ENCODE measurements at regions not wholly inside any gene's neighbourhood (a gene's known extent, or its start where the extent isn't known, plus 50 kb on each side); places are given as distances from the start of the nearest gene placed in this dataset.

GRCh38 chr13:57857945-57858344 is 226.4 kb downstream of the PCDH17 start:
- Histone ChIP-seq H3K4me3 (replicated peaks; ENCODE audit: insufficient read depth, low read length) (no peak overlapping the region), H3K27ac (replicated peaks) (0 out of 2 replicates have a peak overlapping the region, but pooled peaks have one; percentile 15), H3K27me3 (ENCODE audit: insufficient read depth, poor library complexity, severe bottlenecking) (no peaks in the 10 kb centered on the region)
- no peak for TF ChIP-seq REST (IDR thresholded peaks at IDR 0.05; ENCODE audit: insufficient replicate concordance, low read depth)
- TF ChIP-seq GABPA (IDR thresholded peaks at IDR 0.05; ENCODE audit: low read depth) = no peak
- TF ChIP-seq POLR2AphosphoS5 (IDR thresholded peaks at IDR 0.05; ENCODE audit: low read depth) = no peak
- TF ChIP-seq CTCF (IDR thresholded peaks at IDR 0.05; ENCODE audit: insufficient read depth, low read length) = no peak
- TF ChIP-seq SPI1 (IDR thresholded peaks at IDR 0.05; ENCODE audit: borderline replicate concordance, low read depth) = no peak
- DNase-seq (ENCODE audit: low read depth in 1 of 2, low spot score in 1 of 2) = no peak

- Histone ChIP-seq H3K27me3 (ENCODE audit: insufficient read depth, poor library complexity, severe bottlenecking) (no peaks in the 10 kb centered on the region), H3K4me3 (replicated peaks; ENCODE audit: insufficient read depth, low read length) (no peak overlapping the region), H3K27ac (replicated peaks) (no peak overlapping the region)
- TF ChIP-seq SPI1 (IDR thresholded peaks at IDR 0.05; ENCODE audit: borderline replicate concordance, low read depth) (peak; percentile 80), POLR2AphosphoS5 (IDR thresholded peaks at IDR 0.05; ENCODE audit: low read depth) (no peak)
- DNase-seq (ENCODE audit: low read depth in 1 of 2, low spot score in 1 of 2) = peak in 1 of 2 experiments; percentile 58
Measured at GRCh38 chr13:57858376-57858775, 226.8 kb downstream of the PCDH17 start.

GRCh38 chr13:57862879-57863278 is 231.3 kb downstream of the PCDH17 start:
- H3K27me3 ChIP-seq (ENCODE audit: insufficient read depth, poor library complexity, severe bottlenecking) = no peaks in the 10 kb centered on the region
- DNase-seq (ENCODE audit: low read depth in 1 of 2, low spot score in 1 of 2) = no peak
- no peak overlapping the region for H3K27ac ChIP-seq (replicated peaks)
- no peak for TF ChIP-seq POLR2AphosphoS5 (IDR thresholded peaks at IDR 0.05; ENCODE audit: low read depth)
- no peak for TF ChIP-seq GABPA (IDR thresholded peaks at IDR 0.05; ENCODE audit: low read depth)
- TF ChIP-seq REST (IDR thresholded peaks at IDR 0.05; ENCODE audit: insufficient replicate concordance, low read depth) = no peak
- TF ChIP-seq SPI1 (IDR thresholded peaks at IDR 0.05; ENCODE audit: borderline replicate concordance, low read depth) = no peak
- no peak for TF ChIP-seq CTCF (IDR thresholded peaks at IDR 0.05; ENCODE audit: insufficient read depth, low read length)
- H3K4me3 ChIP-seq (replicated peaks; ENCODE audit: insufficient read depth, low read length) = no peak overlapping the region

GRCh38 chr13:57865600-57866294 is 234.2 kb downstream of the PCDH17 start:
- peak overlapping the region; percentile 77 for H3K27ac ChIP-seq (replicated peaks)
- no peaks in the 10 kb centered on the region for H3K27me3 ChIP-seq (ENCODE audit: insufficient read depth, poor library complexity, severe bottlenecking)
- peak; percentile 78 for TF ChIP-seq POLR2AphosphoS5 (IDR thresholded peaks at IDR 0.05; ENCODE audit: low read depth)
- no peak for TF ChIP-seq GABPA (IDR thresholded peaks at IDR 0.05; ENCODE audit: low read depth)
- TF ChIP-seq REST (IDR thresholded peaks at IDR 0.05; ENCODE audit: insufficient replicate concordance, low read depth) = no peak
- DNase-seq (ENCODE audit: low read depth in 1 of 2, low spot score in 1 of 2) = peak; percentile 29 to 97
- H3K4me3 ChIP-seq (replicated peaks; ENCODE audit: insufficient read depth, low read length) = no peak overlapping the region

All from HL-60 (cell line).